H9 (cell line): ENCODE measurements at regions not wholly inside any gene's neighbourhood (a gene's known extent, or its start where the extent isn't known, plus 50 kb on each side); places are given as distances from the start of the nearest gene placed in this dataset.
"Not testable (repeated sequence)": the region's sequence is repeated elsewhere in the genome, so short reads cannot be mapped to it uniquely, and the experiment has no call there.

Experiments
- DNase-seq: peaks from one replicate; pipeline ENCODE4 v3.0.0-alpha.2; 2017
- H2AFZ ChIP-seq: one replicate; pipeline ENCODE4 v1.6.1; 2013; ENCODE audit warnings: mild to moderate bottlenecking, low read length, control low read depth, moderate library complexity
- H2AK5ac ChIP-seq: 2 replicates; pipeline ENCODE4 v1.6.1; 2013; ENCODE audit warnings: low read length, control low read depth, mixed read lengths; ENCODE audit not compliant: insufficient read length
- H2BK120ac ChIP-seq: one replicate; pipeline ENCODE4 v1.6.1; 2013; ENCODE audit warnings: low read depth, mild to moderate bottlenecking, low read length, control low read depth, inconsistent platforms; ENCODE audit not compliant: poor library complexity, severe bottlenecking
- H2BK12ac ChIP-seq: 2 replicates; pipeline ENCODE4 v1.6.1; 2013; ENCODE audit warnings: low read length, control low read depth, mixed read lengths, low read depth; ENCODE audit not compliant: insufficient read length
- H2BK15ac ChIP-seq: 2 replicates; pipeline ENCODE4 v1.6.1; 2013; ENCODE audit warnings: low read depth, low read length, control low read depth
- H2BK20ac ChIP-seq: one replicate; pipeline ENCODE4 v1.6.1; 2013; ENCODE audit warnings: low read depth, mild to moderate bottlenecking, low read length, control low read depth, inconsistent platforms; ENCODE audit not compliant: poor library complexity, severe bottlenecking
- H2BK5ac ChIP-seq: 2 replicates; pipeline ENCODE4 v1.6.1; 2013; ENCODE audit warnings: low read length, control low read depth, mixed read lengths; ENCODE audit not compliant: insufficient read length
- H3K14ac ChIP-seq: 2 replicates; pipeline ENCODE4 v1.6.1; 2013; ENCODE audit warnings: low read length, control low read depth; ENCODE audit not compliant: insufficient read depth
- H3K18ac ChIP-seq: 2 replicates; pipeline ENCODE4 v1.6.1; 2013; ENCODE audit warnings: low read depth, mild to moderate bottlenecking, mixed read lengths, low read length, control low read depth; ENCODE audit not compliant: insufficient read length
- H3K23ac ChIP-seq: 2 replicates; pipeline ENCODE4 v1.6.1; 2013; ENCODE audit warnings: low read length, control low read depth, mixed read lengths, low read depth; ENCODE audit not compliant: insufficient read length
- H3K23me2 ChIP-seq: 2 replicates; pipeline ENCODE4 v1.6.1; 2013; ENCODE audit warnings: low read depth, mild to moderate bottlenecking, mixed read lengths, low read length, control low read depth; ENCODE audit not compliant: insufficient read length, poor library complexity, severe bottlenecking
- H3K27ac ChIP-seq: 2 replicates; pipeline ENCODE4 v1.5.1; 2013; ENCODE audit warnings: low read length, control low read depth, mixed read lengths, low read depth; ENCODE audit not compliant: insufficient read length
- H3K27me3 ChIP-seq: 2 replicates; pipeline ENCODE4 v1.6.1; 2013; ENCODE audit warnings: low read length, control low read depth, inconsistent platforms; ENCODE audit not compliant: insufficient read depth
- H3K4ac ChIP-seq: 2 replicates; pipeline ENCODE4 v1.6.1; 2013; ENCODE audit warnings: low read depth, mild to moderate bottlenecking, control low read depth, inconsistent platforms, low read length, moderate library complexity
- H3K4me1 ChIP-seq: 2 replicates; pipeline ENCODE4 v1.6.1; 2013; ENCODE audit warnings: low read length, control low read depth, inconsistent platforms; ENCODE audit not compliant: insufficient read depth
- H3K4me2 ChIP-seq: 2 replicates; pipeline ENCODE4 v1.6.1; 2013; ENCODE audit warnings: low read length, control low read depth, mixed read lengths; ENCODE audit not compliant: insufficient read length, insufficient read depth
- H3K56ac ChIP-seq: 2 replicates; pipeline ENCODE4 v1.6.1; 2013; ENCODE audit warnings: low read depth, mild to moderate bottlenecking, mixed read lengths, low read length, control low read depth; ENCODE audit not compliant: insufficient read length
- H3K79me1 ChIP-seq: 2 replicates; pipeline ENCODE4 v1.6.1; 2013; ENCODE audit warnings: low read depth, mild to moderate bottlenecking, moderate library complexity, low read length, control low read depth, inconsistent platforms; ENCODE audit not compliant: insufficient read depth, poor library complexity, severe bottlenecking
- H3K79me2 ChIP-seq: 2 replicates; pipeline ENCODE4 v1.6.1; 2013; ENCODE audit warnings: low read length, control low read depth, inconsistent platforms; ENCODE audit not compliant: insufficient read depth
- H3K9ac ChIP-seq: 2 replicates; pipeline ENCODE4 v1.6.1; 2013; ENCODE audit warnings: low read length, control low read depth, mixed read lengths; ENCODE audit not compliant: insufficient read length; ENCODE audit errors: extremely low read depth
- H3K9me3 ChIP-seq: one replicate; pipeline ENCODE4 v1.6.1; 2013; ENCODE audit warnings: low read depth, low read length, inconsistent platforms; ENCODE audit not compliant: control insufficient read depth
- H3T11ph ChIP-seq: one replicate; pipeline ENCODE4 v1.6.1; 2013; ENCODE audit warnings: mild to moderate bottlenecking, low read length, control low read depth, inconsistent platforms
- H4K20me1 ChIP-seq: one replicate; pipeline ENCODE4 v1.6.1; 2013; ENCODE audit not compliant: control insufficient read depth, insufficient read length, insufficient read depth
- H4K5ac ChIP-seq: 2 replicates; pipeline ENCODE4 v1.6.1; 2013; ENCODE audit warnings: low read depth, mild to moderate bottlenecking, mixed read lengths, low read length, control low read depth; ENCODE audit not compliant: insufficient read length
- H4K8ac ChIP-seq: replicated peaks from 2 replicates; pipeline ENCODE4 v1.6.1; 2013; ENCODE audit warnings: low read length, control low read depth, mixed read lengths, low read depth; ENCODE audit not compliant: insufficient read length
- H4K91ac ChIP-seq: 2 replicates; pipeline ENCODE4 v1.6.1; 2013; ENCODE audit warnings: low read depth, mild to moderate bottlenecking, moderate library complexity, mixed read lengths, low read length, control low read depth; ENCODE audit not compliant: insufficient read length
- H3K27ac Mint-ChIP-seq, 3 experiments: 2 replicates in 2 of 3; 3 replicates in 1 of 3; pipeline ENCODE4 v1.8.0; 2020 to 2021; ENCODE audit warnings: mixed read lengths in 3 of 3, mild to moderate bottlenecking in 1 of 3, moderate library complexity in 1 of 3
- H3K27me3 Mint-ChIP-seq: 2 replicates; pipeline ENCODE4 v1.8.0; 2021; ENCODE audit warnings: low read depth, mild to moderate bottlenecking, moderate library complexity, mixed read lengths
- H3K36me3 Mint-ChIP-seq, 3 experiments: 2 replicates in 2 of 3; 3 replicates in 1 of 3; pipeline ENCODE4 v1.8.0; 2020 to 2021; ENCODE audit warnings: low read depth in 3 of 3, mixed read lengths in 3 of 3; ENCODE audit not compliant: insufficient read depth in 1 of 3
- H3K4me1 Mint-ChIP-seq, 2 experiments: 2 replicates each; pipeline ENCODE4 v1.8.0; 2020; ENCODE audit warnings: mixed read lengths in 2 of 2
- H3K4me3 Mint-ChIP-seq, 2 experiments: 2 replicates in 1 of 2; 3 replicates in 1 of 2; pipeline ENCODE4 v1.8.0; 2020 to 2021; ENCODE audit warnings: mild to moderate bottlenecking in 2 of 2, mixed read lengths in 2 of 2, moderate library complexity in 1 of 2
- H3K9me3 Mint-ChIP-seq, 2 experiments: 2 replicates in 1 of 2; 3 replicates in 1 of 2; pipeline ENCODE4 v1.8.0; 2020; ENCODE audit warnings: mild to moderate bottlenecking in 2 of 2, mixed read lengths in 2 of 2, moderate library complexity in 1 of 2
- WGBS: extraction: QIAGEN DNeasy Blood & Tissue Kit; methylation state at CpG from one replicate; pipeline ENCODE4 v1.1.7; 2013; ENCODE audit warnings: missing lambda C conversion rate, low lambda C conversion rate, mixed read lengths; ENCODE audit not compliant: insufficient read length; ENCODE audit errors: extremely low coverage; 5-methylcytosine and 5-hydroxymethylcytosine counted together

- not testable (repeated sequence) for H2AK5ac ChIP-seq, H2BK20ac ChIP-seq, H4K5ac ChIP-seq, H3K27ac ChIP-seq, H3K27me3 ChIP-seq, H3K4me1 ChIP-seq, H2BK5ac ChIP-seq, H2AFZ ChIP-seq, H2BK15ac ChIP-seq, H3K79me2 ChIP-seq, H3K27me3 Mint-ChIP-seq, H4K91ac ChIP-seq, H3K4me3 Mint-ChIP-seq, DNase-seq, H2BK12ac ChIP-seq, H2BK120ac ChIP-seq, H3K14ac ChIP-seq, H3K9me3 Mint-ChIP-seq, H3K9ac ChIP-seq, H3T11ph ChIP-seq, H3K27ac Mint-ChIP-seq, H3K4me1 Mint-ChIP-seq, H4K8ac ChIP-seq, H3K9me3 ChIP-seq, H3K18ac ChIP-seq, H3K4ac ChIP-seq, H3K79me1 ChIP-seq, H3K36me3 Mint-ChIP-seq, H4K20me1 ChIP-seq, H3K56ac ChIP-seq, H3K4me2 ChIP-seq, H3K23ac ChIP-seq, H3K23me2 ChIP-seq
- WGBS = no CpG with 5 or more reads among the region's 10 CpGs
Observed at GRCh38 chr16:21541611-21542051, 57.7 kb upstream of the METTL9 start.

GRCh38 chr16:21542075-21542474 is 57.3 kb upstream of the METTL9 start:
- H3K18ac ChIP-seq, H2BK120ac ChIP-seq, H3K36me3 Mint-ChIP-seq, H3K4me1 ChIP-seq, H3K4me2 ChIP-seq, H3K23me2 ChIP-seq, DNase-seq, H3K4me3 Mint-ChIP-seq, H3K9me3 ChIP-seq, H2BK20ac ChIP-seq, H3K27ac ChIP-seq, H3K4ac ChIP-seq, H4K5ac ChIP-seq, H2BK12ac ChIP-seq, H2AFZ ChIP-seq, H4K91ac ChIP-seq, H3K79me1 ChIP-seq, H3K14ac ChIP-seq, H3K56ac ChIP-seq, H4K8ac ChIP-seq, H3K27me3 ChIP-seq, H3K23ac ChIP-seq, H3K79me2 ChIP-seq, H3K27me3 Mint-ChIP-seq, H4K20me1 ChIP-seq, H2BK15ac ChIP-seq, H3K9me3 Mint-ChIP-seq, H2BK5ac ChIP-seq, H2AK5ac ChIP-seq, H3K4me1 Mint-ChIP-seq, H3K9ac ChIP-seq, H3T11ph ChIP-seq, H3K27ac Mint-ChIP-seq: not testable (repeated sequence)
- no CpG with 5 or more reads among the region's 15 CpGs for WGBS
